ENCODE measurements at regions not wholly inside any gene's neighbourhood (a gene's known extent, or its start where the extent isn't known, plus 50 kb on each side); places are given as distances from the start of the nearest gene placed in this dataset.
A peak's percentile ranks its signal among the peaks of the same experiment; 100 is the strongest.

GRCh38 chr11:25862159-25862558 is 469.8 kb upstream of the ANO3 start:
- DNase-seq (ENCODE audit: low read depth in 1 of 2, low spot score in 1 of 2) (no peak), ATAC-seq (no peak), FAIRE-seq (no peak)
- Histone ChIP-seq H3K4me2 (no peak overlapping the region), H3K9me3 (no peaks in the 10 kb centered on the region), H3K4me1 (no peaks in the 10 kb centered on the region), H3K27ac (no peak overlapping the region), H3K4me3 (no peak overlapping the region)
- ChIA-PET CTCF (no interaction called here), POLR2A (no interaction called here)
- WGBS (ENCODE audit: missing lambda C conversion rate), result 4% methylated on average over 1 of the region's 1 CpG
- peak; percentile 47 for TF ChIP-seq MAFK (IDR thresholded peaks at IDR 0.05; ENCODE audit: partially characterized antibody)
- TF ChIP-seq ESRRA (IDR thresholded peaks at IDR 0.05; ENCODE audit: borderline replicate concordance, low read length), result no peak

GRCh38 chr11:25863986-25864385 is 467.9 kb upstream of the ANO3 start:
- H3K27ac ChIP-seq, result no peak overlapping the region
- ATAC-seq, result no peak
- H3K9me3 ChIP-seq, result no peaks in the 10 kb centered on the region
- ChIA-PET CTCF (no interaction called here), POLR2A (no interaction called here)
- 32% methylated on average over 3 of the region's 3 CpGs for whole genome bisulfite sequencing (ENCODE audit: missing lambda C conversion rate)
- FAIRE-seq, result no peak
- H3K4me1 ChIP-seq, result no peaks in the 10 kb centered on the region
- TF ChIP-seq FOSB (CRISPR knock-in tag; IDR thresholded peaks at IDR 0.05) (no peak), CHD4 (IDR thresholded peaks at IDR 0.05; ENCODE audit: borderline replicate concordance) (no peak), SREBF2 (IDR thresholded peaks at IDR 0.05) (no peak), CHD2 (IDR thresholded peaks at IDR 0.05; ENCODE audit: low read length, partially characterized antibody) (no peak), CEBPB (IDR thresholded peaks at IDR 0.05) (no peak), HOXB5 (CRISPR knock-in tag; IDR thresholded peaks at IDR 0.05) (no peak)
- H3K4me3 ChIP-seq, result no peak overlapping the region
- no peak overlapping the region for H3K4me2 ChIP-seq
- DNase-seq (ENCODE audit: low read depth in 1 of 2, low spot score in 1 of 2), result no peak

- H3K4me2 ChIP-seq, result no peak overlapping the region
- no peak overlapping the region for H3K27ac ChIP-seq
- H3K9me3 ChIP-seq, result no peaks in the 10 kb centered on the region
- WGBS (ENCODE audit: missing lambda C conversion rate), result 5% methylated on average over 3 of the region's 3 CpGs
- TF ChIP-seq RAD21 (conservative IDR thresholded peaks at IDR 0.05 in 1 of 2, IDR thresholded peaks at IDR 0.05 in 1 of 2) (no peak), SREBF2 (IDR thresholded peaks at IDR 0.05) (no peak), BHLHE40 (IDR thresholded peaks at IDR 0.05; ENCODE audit: low read depth, low read length) (no peak)
- H3K4me3 ChIP-seq, result no peak overlapping the region
- POLR2A ChIA-PET, result no interaction called here
- DNase-seq (ENCODE audit: low read depth in 1 of 2, low spot score in 1 of 2) (no peak), ATAC-seq (no peak), FAIRE-seq (no peak)
- H3K4me1 ChIP-seq, result no peaks in the 10 kb centered on the region
- CTCF ChIA-PET, result no interaction called here
Observed at GRCh38 chr11:25876456-25876965, 455.4 kb upstream of the ANO3 start.

- TF ChIP-seq E2F6 (IDR thresholded peaks at IDR 0.05; ENCODE audit: borderline replicate concordance, low read depth), result no peak
- TF ChIP-seq KDM1A (IDR thresholded peaks at IDR 0.05; ENCODE audit: low read depth), result no peak
- no peak for TF ChIP-seq HOXB13 (CRISPR knock-in tag; IDR thresholded peaks at IDR 0.05; ENCODE audit: low read depth)
- TF ChIP-seq HOXA7 (CRISPR knock-in tag; IDR thresholded peaks at IDR 0.05), result no peak
- TF ChIP-seq RCOR1 (IDR thresholded peaks at IDR 0.05; ENCODE audit: low read depth, low read length), result no peak
- no peak for TF ChIP-seq MAFK (IDR thresholded peaks at IDR 0.05; ENCODE audit: partially characterized antibody)
- TF ChIP-seq CTCF (IDR thresholded peaks at IDR 0.05), result no peak
- TF ChIP-seq SMC3 (IDR thresholded peaks at IDR 0.05), result no peak
- no peak for TF ChIP-seq EHMT2 (IDR thresholded peaks at IDR 0.05; ENCODE audit: low read depth)
- no peak for TF ChIP-seq ZC3H11A (IDR thresholded peaks at IDR 0.05)
- TF ChIP-seq HMGXB4 (CRISPR knock-in tag; IDR thresholded peaks at IDR 0.05; ENCODE audit: borderline replicate concordance), result no peak
- no peak for TF ChIP-seq CHD4 (IDR thresholded peaks at IDR 0.05; ENCODE audit: borderline replicate concordance)
- TF ChIP-seq HDAC2 (IDR thresholded peaks at IDR 0.05), result no peak
- TF ChIP-seq NR3C1 (IDR thresholded peaks at IDR 0.05), result no peak
- TF ChIP-seq RFX5 (IDR thresholded peaks at IDR 0.05), result no peak
- ChIA-PET CTCF (no interaction called here), POLR2A (no interaction called here)
- 36% methylated on average over 3 of the region's 3 CpGs for WGBS (ENCODE audit: missing lambda C conversion rate)
- H3K4me2 ChIP-seq, result no peak overlapping the region
- no peak for ATAC-seq
- no peak for DNase-seq (ENCODE audit: low read depth in 1 of 2, low spot score in 1 of 2)
- peaks cover 2% of the 10 kb centered on the region; the same call in 1 of the 3 replicates for H3K9me3 ChIP-seq
- no peak overlapping the region for H3K27ac ChIP-seq
- H3K4me1 ChIP-seq, result no peaks in the 10 kb centered on the region
- no peak for FAIRE-seq
- no peak overlapping the region for H3K4me3 ChIP-seq
Observed at GRCh38 chr11:25886036-25886435, 445.9 kb upstream of the ANO3 start.

Measured in A549 (cell line).